ENCODE measurements at regions not wholly inside any gene's neighbourhood (a gene's known extent, or its start where the extent isn't known, plus 50 kb on each side); places are given as distances from the start of the nearest gene placed in this dataset.

GRCh38 chr14:100669011-100669412 lies 57.7 kb upstream of the DLK1 start:
- no peak overlapping the region for H3K4me2 ChIP-seq

GRCh38 chr14:100669468-100669867 lies 57.2 kb upstream of the DLK1 start:
- no peak overlapping the region for H3K9ac ChIP-seq
- H3K4me3 ChIP-seq (IDR thresholded peaks at IDR 0.05; ENCODE audit: insufficient read depth, low read depth, low read length) = no peak overlapping the region
- peaks cover 70% of the 10 kb centered on the region for H3K27me3 ChIP-seq (ENCODE audit: insufficient read depth, low read depth)
- no peak overlapping the region for H3K4me2 ChIP-seq
- no peak for TF ChIP-seq CTCF (conservative IDR thresholded peaks at IDR 0.05; ENCODE audit: low read depth, low read length)
- H3K36me3 ChIP-seq (ENCODE audit: insufficient read depth) = no peaks in the 10 kb centered on the region
- H3K4me1 ChIP-seq (ENCODE audit: low read depth, poor library complexity, severe bottlenecking) = no peaks in the 10 kb centered on the region
- H4K20me1 ChIP-seq (ENCODE audit: insufficient read depth) = no peaks in the 10 kb centered on the region
- H2AFZ ChIP-seq (ENCODE audit: low read depth) = no peak overlapping the region
- no peak overlapping the region for H3K27ac ChIP-seq
- H3K79me2 ChIP-seq (ENCODE audit: insufficient read depth, low read depth) = no peaks in the 10 kb centered on the region

More at GRCh38 chr14:100669011-100669412, 57.7 kb upstream of the DLK1 start:
- H4K20me1 ChIP-seq (ENCODE audit: insufficient read depth) = no peaks in the 10 kb centered on the region
- H3K9ac ChIP-seq = no peak overlapping the region
- no peaks in the 10 kb centered on the region for H3K79me2 ChIP-seq (ENCODE audit: insufficient read depth, low read depth)
- H3K4me1 ChIP-seq (ENCODE audit: low read depth, poor library complexity, severe bottlenecking) = no peaks in the 10 kb centered on the region
- no peak for TF ChIP-seq CTCF (conservative IDR thresholded peaks at IDR 0.05; ENCODE audit: low read depth, low read length)
- H3K4me3 ChIP-seq (IDR thresholded peaks at IDR 0.05; ENCODE audit: insufficient read depth, low read depth, low read length) = no peak overlapping the region
- no peaks in the 10 kb centered on the region for H3K36me3 ChIP-seq (ENCODE audit: insufficient read depth)
- no peak overlapping the region for H2AFZ ChIP-seq (ENCODE audit: low read depth)
- peaks cover 66% of the 10 kb centered on the region for H3K27me3 ChIP-seq (ENCODE audit: insufficient read depth, low read depth)
- no peak overlapping the region for H3K27ac ChIP-seq

- Histone ChIP-seq H3K4me2 (no peak overlapping the region), H3K27ac (no peak overlapping the region), H3K4me1 (ENCODE audit: low read depth, poor library complexity, severe bottlenecking) (no peaks in the 10 kb centered on the region), H3K36me3 (ENCODE audit: insufficient read depth) (no peaks in the 10 kb centered on the region), H4K20me1 (ENCODE audit: insufficient read depth) (no peaks in the 10 kb centered on the region), H3K27me3 (ENCODE audit: insufficient read depth, low read depth) (peaks cover 77% of the 10 kb centered on the region), H3K4me3 (IDR thresholded peaks at IDR 0.05; ENCODE audit: insufficient read depth, low read depth, low read length) (no peak overlapping the region), H3K79me2 (ENCODE audit: insufficient read depth, low read depth) (no peaks in the 10 kb centered on the region), H3K9ac (no peak overlapping the region), H2AFZ (ENCODE audit: low read depth) (no peak overlapping the region)
- TF ChIP-seq CTCF (conservative IDR thresholded peaks at IDR 0.05; ENCODE audit: low read depth, low read length) = no peak
These were observed 56.5 kb upstream of the DLK1 start for GRCh38 chr14:100670017-100670752.

- no peak overlapping the region for H3K4me2 ChIP-seq
- no peak overlapping the region for H3K9ac ChIP-seq
- no peaks in the 10 kb centered on the region for H3K36me3 ChIP-seq (ENCODE audit: insufficient read depth)
- H3K4me3 ChIP-seq (IDR thresholded peaks at IDR 0.05; ENCODE audit: insufficient read depth, low read depth, low read length) = no peak overlapping the region
- H3K27me3 ChIP-seq (ENCODE audit: insufficient read depth, low read depth) = peaks cover 82% of the 10 kb centered on the region
- H3K79me2 ChIP-seq (ENCODE audit: insufficient read depth, low read depth) = no peaks in the 10 kb centered on the region
- H3K4me1 ChIP-seq (ENCODE audit: low read depth, poor library complexity, severe bottlenecking) = no peaks in the 10 kb centered on the region
- no peak overlapping the region for H3K27ac ChIP-seq
- no peaks in the 10 kb centered on the region for H4K20me1 ChIP-seq (ENCODE audit: insufficient read depth)
- H2AFZ ChIP-seq (ENCODE audit: low read depth) = no peak overlapping the region
- no peak for TF ChIP-seq CTCF (conservative IDR thresholded peaks at IDR 0.05; ENCODE audit: low read depth, low read length)
These were observed 56.0 kb upstream of the DLK1 start for GRCh38 chr14:100670753-100671049.
